AG04450 (cell line): ENCODE measurements at regions not wholly inside any gene's neighbourhood (a gene's known extent, or its start where the extent isn't known, plus 50 kb on each side); places are given as distances from the start of the nearest gene placed in this dataset.

ENCODE experiments used
- CTCF ChIA-PET: fragments of 300-600, 350-600 bp; formaldehyde crosslinking; extraction: SDS; loops from one replicate; lab custom pipeline; 2022; ENCODE audit warnings: antibody characterized with exemption, inconsistent platforms; lab: Charles Lee
- POLR2A ChIA-PET: fragments of 350-600 bp; formaldehyde crosslinking; extraction: SDS; loops from one replicate; lab custom pipeline; 2021; ENCODE audit warnings: antibody characterized with exemption, inconsistent platforms; lab: Yijun Ruan, JAX
- DNase-seq: peaks from one replicate; pipeline ENCODE4 v3.0.0-alpha.2; 2011; ENCODE audit warnings: low read depth, low spot score
- H3K27ac ChIP-seq: one replicate; pipeline ENCODE4 v1.5.1; 2012; ENCODE audit warnings: low read depth, low read length, control low read depth
- H3K27me3 ChIP-seq: one replicate; pipeline ENCODE4 v1.6.0; 2012; ENCODE audit warnings: low read length; ENCODE audit not compliant: control insufficient read depth, insufficient read depth
- H3K4me3 ChIP-seq: 2 replicates; pipeline ENCODE4 v1.5.1; 2011; ENCODE audit warnings: mild to moderate bottlenecking, low read depth, low read length, control low read depth
- H3K9me3 ChIP-seq: 2 replicates; pipeline ENCODE4 v1.5.1; 2012; ENCODE audit warnings: low read length; ENCODE audit not compliant: control insufficient read depth, insufficient read depth
- CTCF ChIP-seq: IDR thresholded peaks from 2 replicates; pipeline ENCODE4 v1.5.1; 2011; ENCODE audit warnings: low read depth, low read length, control low read depth, inconsistent platforms

GRCh38 chr18:72174972-72175649 is 369.0 kb downstream of the CBLN2 start:
- POLR2A ChIA-PET = no interaction called here
- Histone ChIP-seq H3K4me3 (no peak overlapping the region), H3K9me3 (peaks cover 5% of the 10 kb centered on the region; the same call in 1 of the 2 replicates), H3K27me3 (no peaks in the 10 kb centered on the region), H3K27ac (no peak overlapping the region)
- CTCF ChIA-PET = no interaction called here
- no peak for DNase-seq
- TF ChIP-seq CTCF = no peak

- Histone ChIP-seq H3K9me3 (no peaks in the 10 kb centered on the region; the same call in 1 of the 2 replicates), H3K27me3 (no peaks in the 10 kb centered on the region), H3K4me3 (no peak overlapping the region), H3K27ac (no peak overlapping the region)
- no peak for DNase-seq
- TF ChIP-seq CTCF = no peak
- ChIA-PET CTCF (no interaction called here), POLR2A (no interaction called here)
Measured at GRCh38 chr18:72171596-72171995, 372.5 kb downstream of the CBLN2 start.

GRCh38 chr18:72161691-72162090 is 382.5 kb downstream of the CBLN2 start:
- ChIA-PET POLR2A (no interaction called here), CTCF (no interaction called here)
- DNase-seq = no peak
- Histone ChIP-seq H3K27ac (no peak overlapping the region), H3K9me3 (no peaks in the 10 kb centered on the region), H3K27me3 (no peaks in the 10 kb centered on the region), H3K4me3 (no peak overlapping the region)
- TF ChIP-seq CTCF = no peak

- CTCF ChIA-PET = no interaction called here
- POLR2A ChIA-PET = no interaction called here
- Histone ChIP-seq H3K9me3 (no peaks in the 10 kb centered on the region), H3K27me3 (no peaks in the 10 kb centered on the region), H3K27ac (no peak overlapping the region), H3K4me3 (no peak overlapping the region)
- DNase-seq = no peak
- TF ChIP-seq CTCF = no peak
Measured at GRCh38 chr18:72160510-72161445, 383.4 kb downstream of the CBLN2 start.

- Histone ChIP-seq H3K27ac (no peak overlapping the region), H3K4me3 (no peak overlapping the region), H3K9me3 (peaks cover 3% of the 10 kb centered on the region), H3K27me3 (no peaks in the 10 kb centered on the region)
- ChIA-PET CTCF (no interaction called here), POLR2A (no interaction called here)
- DNase-seq = no peak
- no peak for TF ChIP-seq CTCF
Measured at GRCh38 chr18:72155327-72155726, 388.8 kb downstream of the CBLN2 start.
